ENCODE measurements at regions not wholly inside any gene's neighbourhood (a gene's known extent, or its start where the extent isn't known, plus 50 kb on each side); places are given as distances from the start of the nearest gene placed in this dataset.

- no peak overlapping the region for H3K4me3 ChIP-seq (ENCODE audit: low read depth, low read length)
- no peaks in the 10 kb centered on the region for H3K36me3 ChIP-seq (ENCODE audit: control insufficient read depth, insufficient read depth, low read length)
- TF ChIP-seq CTCF (IDR thresholded peaks at IDR 0.05; ENCODE audit: insufficient read depth, low read length, poor library complexity, severe bottlenecking): no peak
- no peak for DNase-seq (ENCODE audit: low read depth)
- H3K27me3 ChIP-seq (ENCODE audit: control insufficient read depth, insufficient read depth, low read length): no peaks in the 10 kb centered on the region
Measured at GRCh38 chr5:120017513-120017912, 388.2 kb downstream of the FAM170A start.

GRCh38 chr5:120035181-120035580 is 405.8 kb downstream of the FAM170A start:
- no peaks in the 10 kb centered on the region for H3K27me3 ChIP-seq (ENCODE audit: control insufficient read depth, insufficient read depth, low read length)
- no peaks in the 10 kb centered on the region for H3K36me3 ChIP-seq (ENCODE audit: control insufficient read depth, insufficient read depth, low read length)
- DNase-seq (ENCODE audit: low read depth): no peak
- no peak overlapping the region for H3K4me3 ChIP-seq (ENCODE audit: low read depth, low read length)
- no peak for TF ChIP-seq CTCF (IDR thresholded peaks at IDR 0.05; ENCODE audit: insufficient read depth, low read length, poor library complexity, severe bottlenecking)

GRCh38 chr5:120035815-120036577 is 406.6 kb downstream of the FAM170A start:
- DNase-seq (ENCODE audit: low read depth): no peak
- no peaks in the 10 kb centered on the region for H3K27me3 ChIP-seq (ENCODE audit: control insufficient read depth, insufficient read depth, low read length)
- no peak for TF ChIP-seq CTCF (IDR thresholded peaks at IDR 0.05; ENCODE audit: insufficient read depth, low read length, poor library complexity, severe bottlenecking)
- no peaks in the 10 kb centered on the region for H3K36me3 ChIP-seq (ENCODE audit: control insufficient read depth, insufficient read depth, low read length)
- no peak overlapping the region for H3K4me3 ChIP-seq (ENCODE audit: low read depth, low read length)

GRCh38 chr5:120037451-120037850 is 408.1 kb downstream of the FAM170A start:
- Histone ChIP-seq H3K27me3 (ENCODE audit: control insufficient read depth, insufficient read depth, low read length) (no peaks in the 10 kb centered on the region), H3K36me3 (ENCODE audit: control insufficient read depth, insufficient read depth, low read length) (no peaks in the 10 kb centered on the region), H3K4me3 (ENCODE audit: low read depth, low read length) (no peak overlapping the region)
- DNase-seq (ENCODE audit: low read depth): no peak
- TF ChIP-seq CTCF (IDR thresholded peaks at IDR 0.05; ENCODE audit: insufficient read depth, low read length, poor library complexity, severe bottlenecking): no peak

- H3K36me3 ChIP-seq (ENCODE audit: control insufficient read depth, insufficient read depth, low read length): no peaks in the 10 kb centered on the region
- DNase-seq (ENCODE audit: low read depth): no peak
- H3K27me3 ChIP-seq (ENCODE audit: control insufficient read depth, insufficient read depth, low read length): no peaks in the 10 kb centered on the region
- no peak overlapping the region for H3K4me3 ChIP-seq (ENCODE audit: low read depth, low read length)
- no peak for TF ChIP-seq CTCF (IDR thresholded peaks at IDR 0.05; ENCODE audit: insufficient read depth, low read length, poor library complexity, severe bottlenecking)
Measured at GRCh38 chr5:120039111-120039510, 409.8 kb downstream of the FAM170A start.

- TF ChIP-seq CTCF (IDR thresholded peaks at IDR 0.05; ENCODE audit: insufficient read depth, low read length, poor library complexity, severe bottlenecking): no peak
- H3K27me3 ChIP-seq (ENCODE audit: control insufficient read depth, insufficient read depth, low read length): no peaks in the 10 kb centered on the region
- no peak overlapping the region for H3K4me3 ChIP-seq (ENCODE audit: low read depth, low read length)
- DNase-seq (ENCODE audit: low read depth): no peak
- no peaks in the 10 kb centered on the region for H3K36me3 ChIP-seq (ENCODE audit: control insufficient read depth, insufficient read depth, low read length)
Measured at GRCh38 chr5:120043431-120043830, 414.1 kb downstream of the FAM170A start.

Measured in kidney epithelial cell (primary cell).